Panc1 (cell line): ENCODE measurements at regions not wholly inside any gene's neighbourhood (a gene's known extent, or its start where the extent isn't known, plus 50 kb on each side); places are given as distances from the start of the nearest gene placed in this dataset.

Experiments used
- ATAC-seq: fragments of 200-7000 bp; cut with Tn5 transposase; 2 replicates; pipeline ENCODE4 v1.9.1; 2020; ENCODE audit warnings: mild to moderate bottlenecking, moderate library complexity
- BruUV-seq: library from RNA; stranded (reverse); fragments of 400-500 nt; replicated peaks from 2 replicates; lab custom pipeline; 2021; lab: Mats Ljungman, UMichigan
- CTCF ChIA-PET: fragments of 300-600 bp; sonication (Branson Sonifier 250); formaldehyde crosslinking; loops from one replicate; lab custom pipeline; 2022; ENCODE audit warnings: antibody characterized with exemption; lab: Charles Lee
- POLR2A ChIA-PET: fragments of 300-600 bp; sonication (Branson Sonifier 250); formaldehyde crosslinking; loops from one replicate; lab custom pipeline; 2022; ENCODE audit warnings: antibody characterized with exemption; lab: Charles Lee
- DNase-seq: peaks from one replicate; pipeline ENCODE4 v3.0.0-alpha.2; 2010; ENCODE audit warnings: low read depth, low spot score
- H3K27ac ChIP-seq: 2 replicates; pipeline ENCODE4 v1.5.1; 2011; ENCODE audit warnings: mild to moderate bottlenecking, low read length, inconsistent platforms
- H3K27me3 ChIP-seq: fragments of 200-500 bp; sonication (Bioruptor generic); 2 replicates; pipeline ENCODE4 v1.6.0; 2014; ENCODE audit warnings: low read length, inconsistent platforms; ENCODE audit not compliant: control insufficient read depth, insufficient read depth
- H3K36me3 ChIP-seq: fragments of 200-500 bp; sonication (Bioruptor generic); 2 replicates; pipeline ENCODE4 v1.5.1; 2014; ENCODE audit warnings: inconsistent platforms, mild to moderate bottlenecking, low read length, moderate library complexity; ENCODE audit not compliant: control insufficient read depth, insufficient read depth
- H3K4me1 ChIP-seq: 2 replicates; pipeline ENCODE4 v1.5.1; 2011; ENCODE audit warnings: inconsistent platforms, mild to moderate bottlenecking, low read length, moderate library complexity; ENCODE audit not compliant: control insufficient read depth, insufficient read depth
- H3K4me3 ChIP-seq, 2 experiments: 2 replicates each; pipeline ENCODE4 v1.5.1; 2011 to 2012; ENCODE audit warnings: low read depth in 2 of 2, low read length in 2 of 2, mild to moderate bottlenecking in 2 of 2, inconsistent platforms in 1 of 2, moderate library complexity in 1 of 2
- H3K9me3 ChIP-seq: fragments of 200-500 bp; sonication (Bioruptor generic); 2 replicates; pipeline ENCODE4 v1.5.1; 2014; ENCODE audit warnings: low read depth, mild to moderate bottlenecking, inconsistent platforms, low read length, moderate library complexity; ENCODE audit not compliant: control insufficient read depth, insufficient read depth
- POLR2AphosphoS5 ChIP-seq: IDR thresholded peaks from 2 replicates; pipeline ENCODE4 v1.6.1; 2012; ENCODE audit warnings: mild to moderate bottlenecking, low read depth, low read length, moderate library complexity
- SIN3A ChIP-seq: IDR thresholded peaks from 2 replicates; pipeline ENCODE4 v1.6.1; 2012; ENCODE audit warnings: low read depth, mild to moderate bottlenecking, low read length, moderate library complexity, borderline replicate concordance; ENCODE audit not compliant: insufficient read depth
- TCF7L2 ChIP-seq: IDR thresholded peaks from 2 replicates; pipeline ENCODE4 v1.6.1; 2011; ENCODE audit warnings: mild to moderate bottlenecking, low read depth, low read length, inconsistent platforms
- in situ Hi-C: cut with HindIII; loops from 2 replicates; pipeline ENCODE4 v1.10.0; 2016; ENCODE audit warnings: low sequenced_read_pairs, low pct_unique_long_range_greater_than_20kb
- intact Hi-C: fragments of 100-400 bp; cut with micrococcal nuclease; formaldehyde crosslinking; loops from one replicate; pipeline ENCODE4 v1.10.0; 2022; ENCODE audit not compliant: unreplicated experiment
- TF ChIP-seq, protein P1 (sequence below): fragments of 450-650 bp; IDR thresholded peaks from 2 replicates; pipeline ENCODE4 v1.5.1; 2017; ENCODE audit warnings: mild to moderate bottlenecking
- TF ChIP-seq, protein P2 (sequence below), 2 experiments: IDR thresholded peaks; 2 replicates each; pipeline ENCODE4 v1.6.1; 2011 to 2012; ENCODE audit warnings: low read depth in 2 of 2, control low read depth in 1 of 2, low read length in 1 of 2, mild to moderate bottlenecking in 1 of 2, moderate library complexity in 1 of 2; ENCODE audit not compliant: insufficient read depth in 1 of 2

DNA sequence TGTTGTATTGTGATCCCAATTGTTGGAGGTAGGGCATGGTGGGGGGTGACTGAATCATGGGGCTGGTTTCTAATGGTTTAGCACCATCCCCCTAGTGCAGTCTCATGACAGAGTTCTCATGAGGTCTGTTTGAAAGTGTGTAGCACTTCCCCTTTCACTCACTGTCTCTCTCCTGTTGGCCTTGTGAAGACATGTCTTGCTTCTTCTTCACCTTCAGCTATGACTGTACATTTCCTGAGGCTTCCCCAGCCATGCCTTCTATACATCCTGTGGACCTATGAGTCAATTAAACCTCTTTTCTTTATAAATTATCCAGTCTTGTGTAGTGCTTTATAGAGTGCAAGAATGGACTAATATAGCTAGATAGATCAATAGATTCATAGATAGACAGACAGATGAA is 230.0 kb downstream of the MAGEE1 start:
- intact Hi-C loops, result no loop called here
- DNase-seq, result no peak

More for the DNA sequence above, 230.0 kb downstream of the MAGEE1 start:
- no peaks in the 10 kb centered on the region for H3K4me1 ChIP-seq
- CTCF ChIA-PET, result no interaction called here
- in situ Hi-C loops, result no loop called here
- POLR2A ChIA-PET, result no interaction called here
- no peaks in the 10 kb centered on the region for H3K36me3 ChIP-seq
- H3K4me3 ChIP-seq, result no peak overlapping the region
- no TSS peak for BruUV-seq
- no peaks in the 10 kb centered on the region for H3K9me3 ChIP-seq
- ATAC-seq, result no peak
- no peak overlapping the region for H3K27ac ChIP-seq
- TF ChIP-seq SIN3A (no peak), TCF7L2 (no peak), POLR2AphosphoS5 (no peak)
- TF ChIP-seq, protein P1, sequence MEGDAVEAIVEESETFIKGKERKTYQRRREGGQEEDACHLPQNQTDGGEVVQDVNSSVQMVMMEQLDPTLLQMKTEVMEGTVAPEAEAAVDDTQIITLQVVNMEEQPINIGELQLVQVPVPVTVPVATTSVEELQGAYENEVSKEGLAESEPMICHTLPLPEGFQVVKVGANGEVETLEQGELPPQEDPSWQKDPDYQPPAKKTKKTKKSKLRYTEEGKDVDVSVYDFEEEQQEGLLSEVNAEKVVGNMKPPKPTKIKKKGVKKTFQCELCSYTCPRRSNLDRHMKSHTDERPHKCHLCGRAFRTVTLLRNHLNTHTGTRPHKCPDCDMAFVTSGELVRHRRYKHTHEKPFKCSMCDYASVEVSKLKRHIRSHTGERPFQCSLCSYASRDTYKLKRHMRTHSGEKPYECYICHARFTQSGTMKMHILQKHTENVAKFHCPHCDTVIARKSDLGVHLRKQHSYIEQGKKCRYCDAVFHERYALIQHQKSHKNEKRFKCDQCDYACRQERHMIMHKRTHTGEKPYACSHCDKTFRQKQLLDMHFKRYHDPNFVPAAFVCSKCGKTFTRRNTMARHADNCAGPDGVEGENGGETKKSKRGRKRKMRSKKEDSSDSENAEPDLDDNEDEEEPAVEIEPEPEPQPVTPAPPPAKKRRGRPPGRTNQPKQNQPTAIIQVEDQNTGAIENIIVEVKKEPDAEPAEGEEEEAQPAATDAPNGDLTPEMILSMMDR, result no peak
- TF ChIP-seq, protein P2, sequence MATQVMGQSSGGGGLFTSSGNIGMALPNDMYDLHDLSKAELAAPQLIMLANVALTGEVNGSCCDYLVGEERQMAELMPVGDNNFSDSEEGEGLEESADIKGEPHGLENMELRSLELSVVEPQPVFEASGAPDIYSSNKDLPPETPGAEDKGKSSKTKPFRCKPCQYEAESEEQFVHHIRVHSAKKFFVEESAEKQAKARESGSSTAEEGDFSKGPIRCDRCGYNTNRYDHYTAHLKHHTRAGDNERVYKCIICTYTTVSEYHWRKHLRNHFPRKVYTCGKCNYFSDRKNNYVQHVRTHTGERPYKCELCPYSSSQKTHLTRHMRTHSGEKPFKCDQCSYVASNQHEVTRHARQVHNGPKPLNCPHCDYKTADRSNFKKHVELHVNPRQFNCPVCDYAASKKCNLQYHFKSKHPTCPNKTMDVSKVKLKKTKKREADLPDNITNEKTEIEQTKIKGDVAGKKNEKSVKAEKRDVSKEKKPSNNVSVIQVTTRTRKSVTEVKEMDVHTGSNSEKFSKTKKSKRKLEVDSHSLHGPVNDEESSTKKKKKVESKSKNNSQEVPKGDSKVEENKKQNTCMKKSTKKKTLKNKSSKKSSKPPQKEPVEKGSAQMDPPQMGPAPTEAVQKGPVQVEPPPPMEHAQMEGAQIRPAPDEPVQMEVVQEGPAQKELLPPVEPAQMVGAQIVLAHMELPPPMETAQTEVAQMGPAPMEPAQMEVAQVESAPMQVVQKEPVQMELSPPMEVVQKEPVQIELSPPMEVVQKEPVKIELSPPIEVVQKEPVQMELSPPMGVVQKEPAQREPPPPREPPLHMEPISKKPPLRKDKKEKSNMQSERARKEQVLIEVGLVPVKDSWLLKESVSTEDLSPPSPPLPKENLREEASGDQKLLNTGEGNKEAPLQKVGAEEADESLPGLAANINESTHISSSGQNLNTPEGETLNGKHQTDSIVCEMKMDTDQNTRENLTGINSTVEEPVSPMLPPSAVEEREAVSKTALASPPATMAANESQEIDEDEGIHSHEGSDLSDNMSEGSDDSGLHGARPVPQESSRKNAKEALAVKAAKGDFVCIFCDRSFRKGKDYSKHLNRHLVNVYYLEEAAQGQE (IDR thresholded peaks at IDR 0.05; ENCODE audit: insufficient read depth in 1 of 2, low read depth in 2 of 2, low read length in 1 of 2), result no peak
- H3K27me3 ChIP-seq, result no peaks in the 10 kb centered on the region
